GM18867 (cell line): ENCODE measurements at regions not wholly inside any gene's neighbourhood (a gene's known extent, or its start where the extent isn't known, plus 50 kb on each side); places are given as distances from the start of the nearest gene placed in this dataset.
A peak's percentile ranks its signal among the peaks of the same experiment; 100 is the strongest.

Experiments used
- ATAC-seq: cut with Tn5 transposase; IDR thresholded peaks from one replicate; pipeline ENCODE4 v1.9.1; 2021; ENCODE audit warnings: mild to moderate bottlenecking, moderate library complexity; ENCODE audit not compliant: unreplicated experiment

GRCh38 chr21:19326531-19327319 is 923.1 kb upstream of the TMPRSS15 start:
- no peak for ATAC-seq

GRCh38 chr21:19328954-19329353 is 925.4 kb upstream of the TMPRSS15 start:
- no peak for ATAC-seq

- ATAC-seq: no peak
Observed at GRCh38 chr21:19340303-19340702, 936.7 kb upstream of the TMPRSS15 start.

GRCh38 chr21:19340954-19341353 is 937.4 kb upstream of the TMPRSS15 start:
- ATAC-seq: no peak

GRCh38 chr21:19343711-19344110 is 940.1 kb upstream of the TMPRSS15 start:
- ATAC-seq: no peak

GRCh38 chr21:19350286-19350685 is 946.7 kb upstream of the TMPRSS15 start:
- ATAC-seq: no peak

- ATAC-seq: no peak
Observed at GRCh38 chr21:19353256-19353655, 949.7 kb upstream of the TMPRSS15 start.

- peak; percentile 56 for ATAC-seq
Observed at GRCh38 chr21:19368944-19369343, 965.4 kb upstream of the TMPRSS15 start.

- ATAC-seq: no peak
Observed at GRCh38 chr21:19392390-19392789, 988.8 kb upstream of the TMPRSS15 start.

- ATAC-seq: no peak
Observed at GRCh38 chr21:19400223-19400770, 996.7 kb upstream of the TMPRSS15 start.

- no peak for ATAC-seq
Observed at GRCh38 chr21:19402870-19403269, 999.3 kb upstream of the TMPRSS15 start.

GRCh38 chr21:19405326-19405725 is 1001.7 kb upstream of the TMPRSS15 start:
- ATAC-seq: no peak

GRCh38 chr21:19420565-19420964 is 1017.0 kb upstream of the TMPRSS15 start:
- no peak for ATAC-seq

- ATAC-seq: no peak
Observed at GRCh38 chr21:19433623-19434022, 1030.0 kb upstream of the TMPRSS15 start.

GRCh38 chr21:19440792-19441655 is 1037.4 kb upstream of the TMPRSS15 start:
- ATAC-seq: no peak

GRCh38 chr21:19458295-19458694 is 1054.7 kb upstream of the TMPRSS15 start:
- no peak for ATAC-seq

- ATAC-seq: no peak
Observed at GRCh38 chr21:19461481-19462205, 1058.1 kb upstream of the TMPRSS15 start.

- ATAC-seq: no peak
Observed at GRCh38 chr21:19463966-19464365, 1060.4 kb upstream of the TMPRSS15 start.

GRCh38 chr21:19468991-19469715 is 1065.6 kb upstream of the TMPRSS15 start:
- ATAC-seq: no peak

GRCh38 chr21:19475525-19475924 is 1071.9 kb upstream of the TMPRSS15 start:
- no peak for ATAC-seq
